Right atrium auricular region (tissue), 2 donors: ENCODE measurements at regions not wholly inside any gene's neighbourhood (a gene's known extent, or its start where the extent isn't known, plus 50 kb on each side); places are given as distances from the start of the nearest gene placed in this dataset.

Experiments used
- DNase-seq: peaks from one replicate; pipeline ENCODE4 v3.0.0-alpha.2; 2019; ENCODE audit warnings: low spot score
- H3K27ac ChIP-seq, 2 donors: fragments of 200-600 bp; sonication (generic); 1 replicate in 1 of 2; 2 replicates in 1 of 2; pipeline ENCODE4 v1.5.1; 2016 to 2019
- H3K27me3 ChIP-seq, 2 donors: fragments of 200-600 bp; sonication (generic); one replicate each; pipeline versions ENCODE4 v1.5.1 to v1.6.0; 2017 to 2019
- H3K36me3 ChIP-seq: fragments of 200-600 bp; sonication (generic); one replicate; pipeline ENCODE4 v1.5.1; 2016
- H3K4me1 ChIP-seq, 2 donors: fragments of 200-600 bp; sonication (generic); one replicate each; pipeline versions ENCODE4 v1.5.1 to v1.6.0; 2017 to 2019
- H3K4me3 ChIP-seq, 2 donors: fragments of 200-600 bp; sonication (generic); 1 replicate in 1 of 2; 2 replicates in 1 of 2; pipeline ENCODE4 v1.5.1; 2017 to 2019; ENCODE audit warnings: mild to moderate bottlenecking in 1 of 2, moderate library complexity in 1 of 2
- H3K9me3 ChIP-seq, 2 donors: fragments of 200-600 bp; sonication (generic); one replicate each; pipeline ENCODE4 v1.5.1; 2019
- CTCF ChIP-seq, 2 donors: fragments of 200-600 bp; sonication (generic); IDR thresholded peaks; one replicate each; pipeline ENCODE4 v1.5.1; 2019; ENCODE audit warnings: antibody characterized with exemption in 2 of 2

DNA sequence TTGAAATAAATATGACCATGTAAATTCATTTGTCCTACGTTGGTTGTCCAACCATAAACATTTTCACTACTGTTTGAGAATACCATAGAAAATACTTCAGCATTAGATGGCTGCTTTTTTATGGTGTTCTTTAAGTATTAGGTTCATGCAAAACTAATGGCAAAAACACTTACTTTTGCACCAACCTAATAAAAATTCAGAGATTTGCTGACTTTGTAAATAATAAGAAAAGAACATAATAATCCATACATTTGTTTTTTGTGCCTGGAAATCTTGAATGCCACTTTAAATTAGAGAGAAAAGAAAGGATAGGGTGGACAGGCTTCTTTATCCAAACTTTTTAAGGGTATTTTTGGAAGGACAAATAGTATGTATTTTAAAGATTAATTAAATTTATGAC, 719.7 kb upstream of the TYRP1 start:
- no peak overlapping the region for H3K4me3 ChIP-seq

DNA sequence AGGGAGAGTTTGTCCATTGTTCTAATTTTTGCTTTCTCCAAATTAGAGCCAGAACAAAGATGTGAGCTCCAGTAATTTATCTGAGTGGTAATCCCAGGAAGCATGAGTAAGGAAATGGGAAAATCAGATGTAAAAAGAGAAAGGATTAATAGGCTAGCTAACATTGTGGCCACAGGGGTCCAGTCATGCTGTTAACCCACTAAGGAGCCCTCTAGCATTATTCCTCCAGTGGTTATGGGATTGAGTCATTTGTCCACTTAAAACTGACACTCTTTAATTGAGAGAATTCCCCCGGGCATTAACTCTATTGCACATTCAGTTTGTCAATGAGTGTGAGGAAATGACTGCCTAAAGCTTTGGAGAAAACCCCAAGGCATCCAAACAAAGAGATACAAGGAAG, 700.3 kb upstream of the TYRP1 start:
- Histone ChIP-seq H3K9me3 (no peaks in the 10 kb centered on the region), H3K4me3 (no peak overlapping the region), H3K36me3 (no peaks in the 10 kb centered on the region), H3K4me1 (no peaks in the 10 kb centered on the region), H3K27ac (no peak overlapping the region), H3K27me3 (no peaks in the 10 kb centered on the region)
- TF ChIP-seq CTCF (IDR thresholded peaks at IDR 0.05) = no peak
- DNase-seq = no peak

More for the DNA sequence above, 719.7 kb upstream of the TYRP1 start:
- no peaks in the 10 kb centered on the region for H3K27me3 ChIP-seq
- H3K36me3 ChIP-seq = no peaks in the 10 kb centered on the region
- H3K9me3 ChIP-seq = no peaks in the 10 kb centered on the region
- no peak overlapping the region for H3K27ac ChIP-seq
- no peaks in the 10 kb centered on the region for H3K4me1 ChIP-seq
- TF ChIP-seq CTCF (IDR thresholded peaks at IDR 0.05) = no peak
- DNase-seq = no peak

DNA sequence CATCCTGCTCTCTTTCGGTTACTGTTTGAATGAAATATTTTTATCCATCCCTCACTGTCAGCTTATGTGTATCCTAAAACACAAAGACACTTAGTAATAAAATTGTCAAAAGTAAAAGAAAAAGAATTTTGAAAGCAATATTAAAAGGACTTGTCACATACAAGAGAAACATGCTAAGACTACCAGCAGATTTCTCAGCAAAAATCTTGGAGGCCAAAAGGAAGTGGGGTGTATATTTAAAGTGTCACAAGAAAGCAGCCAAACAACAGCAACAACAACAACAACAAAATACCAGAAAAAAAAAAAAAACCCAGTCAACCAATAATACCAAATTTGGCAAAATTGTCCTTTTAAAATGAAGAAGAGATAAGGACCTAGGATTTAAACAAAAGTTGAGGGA, 678.7 kb upstream of the TYRP1 start:
- H3K27ac ChIP-seq = no peak overlapping the region
- no peak overlapping the region for H3K4me3 ChIP-seq
- no peaks in the 10 kb centered on the region for H3K4me1 ChIP-seq
- H3K9me3 ChIP-seq = peaks cover 0 to 54% of the 10 kb centered on the region in 2 donors
- no peak for TF ChIP-seq CTCF (IDR thresholded peaks at IDR 0.05)
- H3K36me3 ChIP-seq = no peaks in the 10 kb centered on the region
- H3K27me3 ChIP-seq = no peaks in the 10 kb centered on the region
- DNase-seq = no peak

- DNase-seq = no peak
These were observed 639.0 kb upstream of the TYRP1 start for GRCh38 chr9:12054235-12054634.

GRCh38 chr9:12056874-12057273, 636.3 kb upstream of the TYRP1 start:
- Histone ChIP-seq H3K4me3 (no peak overlapping the region), H3K36me3 (no peaks in the 10 kb centered on the region), H3K27me3 (no peaks in the 10 kb centered on the region), H3K9me3 (peaks cover 0 to 28% of the 10 kb centered on the region in 2 donors), H3K4me1 (no peaks in the 10 kb centered on the region), H3K27ac (no peak overlapping the region)
- DNase-seq = no peak
- TF ChIP-seq CTCF (IDR thresholded peaks at IDR 0.05) = no peak

More at GRCh38 chr9:12054235-12054634, 639.0 kb upstream of the TYRP1 start:
- no peaks in the 10 kb centered on the region for H3K4me1 ChIP-seq
- H3K36me3 ChIP-seq = no peaks in the 10 kb centered on the region
- H3K27ac ChIP-seq = no peak overlapping the region
- no peak for TF ChIP-seq CTCF (IDR thresholded peaks at IDR 0.05)
- no peak overlapping the region for H3K4me3 ChIP-seq
- H3K9me3 ChIP-seq = peaks cover 0 to 28% of the 10 kb centered on the region in 2 donors
- H3K27me3 ChIP-seq = no peaks in the 10 kb centered on the region

GRCh38 chr9:12060067-12060466, 633.1 kb upstream of the TYRP1 start:
- no peak for TF ChIP-seq CTCF (IDR thresholded peaks at IDR 0.05)
- no peaks in the 10 kb centered on the region for H3K4me1 ChIP-seq
- peaks cover 0 to 6% of the 10 kb centered on the region in 2 donors for H3K9me3 ChIP-seq
- no peaks in the 10 kb centered on the region for H3K27me3 ChIP-seq
- H3K36me3 ChIP-seq = no peaks in the 10 kb centered on the region
- no peak for DNase-seq
- H3K4me3 ChIP-seq = no peak overlapping the region
- H3K27ac ChIP-seq = no peak overlapping the region
